Stomach (tissue), 4 donors: ENCODE measurements at regions not wholly inside any gene's neighbourhood (a gene's known extent, or its start where the extent isn't known, plus 50 kb on each side); places are given as distances from the start of the nearest gene placed in this dataset.

Experiments
- CTCF ChIP-seq, 7 experiments: fragments of 450-650 bp in 4 of 7; fragments of 200-600 bp in 3 of 7; sonication (generic) in 3 of 7; IDR thresholded peaks; one replicate each; pipeline ENCODE4 v1.5.1; 2016 to 2019; ENCODE audit warnings: antibody characterized with exemption in 7 of 7, control low read depth in 2 of 7, mild to moderate bottlenecking in 1 of 7
- POLR2A ChIP-seq, 4 donors: fragments of 450-650 bp; IDR thresholded peaks; one replicate each; pipeline ENCODE4 v1.6.1; 2016; ENCODE audit warnings: antibody characterized with exemption in 4 of 4, control low read depth in 2 of 4, mild to moderate bottlenecking in 1 of 4, moderate library complexity in 1 of 4

DNA sequence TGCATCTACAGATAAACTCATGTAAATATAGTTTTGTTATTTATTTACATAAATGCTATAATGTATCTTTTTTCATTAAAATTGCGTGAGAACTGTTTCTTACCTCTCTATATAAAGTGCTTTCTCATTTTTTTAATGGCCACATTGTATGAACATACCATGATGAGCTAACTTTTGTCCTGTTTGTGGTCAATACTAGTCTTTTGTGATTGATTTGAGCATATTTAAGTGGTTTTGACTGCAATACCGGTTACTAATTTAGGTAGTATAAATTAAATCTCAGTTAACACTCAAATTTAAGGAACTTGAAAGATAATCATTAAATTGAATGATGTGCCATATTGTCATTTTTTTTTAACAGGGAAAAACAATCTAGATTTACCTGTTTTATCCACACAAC lies 108.2 kb downstream of the HAUS1 start:
- TF ChIP-seq CTCF (IDR thresholded peaks at IDR 0.05) (no peak), POLR2A (IDR thresholded peaks at IDR 0.05) (no peak)
